RPMI7951 (cell line): ENCODE measurements at regions not wholly inside any gene's neighbourhood (a gene's known extent, or its start where the extent isn't known, plus 50 kb on each side); places are given as distances from the start of the nearest gene placed in this dataset.

ENCODE experiments used
- DNase-seq: peaks from one replicate; pipeline ENCODE4 v3.0.0-alpha.2; 2012; ENCODE audit warnings: low read depth

DNA sequence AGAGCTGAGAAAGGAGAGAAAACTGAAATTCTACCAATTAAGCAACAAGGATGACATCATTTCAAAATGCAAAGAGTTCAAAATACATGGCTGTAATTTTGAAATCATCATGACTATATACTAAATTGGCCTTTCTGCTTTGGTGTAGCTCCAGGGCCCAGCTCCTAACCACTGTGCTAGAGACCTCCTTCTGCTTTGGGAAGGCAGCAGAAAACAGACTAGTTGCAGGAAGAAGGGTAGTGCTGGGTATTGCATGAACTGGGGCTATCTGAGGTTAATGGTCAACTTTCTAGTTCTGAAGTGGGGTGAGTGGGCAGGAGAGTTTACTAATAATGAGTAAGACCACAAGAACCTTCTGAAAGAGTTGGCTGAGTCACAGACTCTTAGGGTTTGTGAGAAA, 66.2 kb downstream of the PTGER2 start:
- peak; percentile 36 for DNase-seq
